ENCODE measurements at regions not wholly inside any gene's neighbourhood (a gene's known extent, or its start where the extent isn't known, plus 50 kb on each side); places are given as distances from the start of the nearest gene placed in this dataset.

DNA sequence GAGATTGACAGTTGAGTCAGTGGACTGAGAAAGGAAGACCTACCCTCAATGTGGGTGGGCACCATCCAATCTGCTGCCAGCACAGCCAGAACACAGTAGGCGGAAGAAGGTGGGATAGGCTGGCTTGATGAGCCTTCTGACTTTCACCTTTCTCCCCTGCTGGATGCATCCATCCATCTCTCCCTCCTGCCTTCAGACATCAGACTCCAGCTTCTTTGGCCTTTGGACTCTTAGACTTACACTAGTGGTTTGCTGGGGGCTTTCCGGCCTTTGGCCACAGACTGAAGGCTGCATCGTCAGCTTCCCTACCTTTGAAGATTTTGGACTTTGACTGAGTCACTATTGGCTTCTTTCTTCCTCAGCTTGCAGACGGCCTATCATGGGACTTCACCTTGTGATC, 456.5 kb upstream of the MIS18BP1 start:
- no peaks in the 10 kb centered on the region for H3K4me1 ChIP-seq (ENCODE audit: control insufficient read depth in 1 of 2, insufficient read depth in 2 of 2, low read depth in 1 of 2, low read length in 1 of 2)
- H3K27me3 ChIP-seq (ENCODE audit: insufficient read depth) = no peaks in the 10 kb centered on the region
- H3K79me2 ChIP-seq (ENCODE audit: insufficient read depth) = no peaks in the 10 kb centered on the region
- POLR2A ChIA-PET = no interaction called here
- no peaks in the 10 kb centered on the region for H3K36me3 ChIP-seq (replicated peaks in 1 of 2; ENCODE audit: control insufficient read depth in 1 of 2, insufficient read depth in 2 of 2, low read length in 1 of 2)
- no peak overlapping the region for H3K9ac ChIP-seq
- DNase-seq = no peak
- CTCF ChIA-PET = no interaction called here
- no peaks in the 10 kb centered on the region for H3K9me3 ChIP-seq
- H3K9me2 ChIP-seq = no peaks in the 10 kb centered on the region
- H3K4me3 ChIP-seq (ENCODE audit: low read depth in 2 of 2, low read length in 1 of 2) = no peak overlapping the region
- no peaks in the 10 kb centered on the region for H3F3A ChIP-seq (replicated peaks; ENCODE audit: insufficient read depth)
- H3K27ac ChIP-seq (ENCODE audit: low read depth in 2 of 2, low read length in 1 of 2) = no peak overlapping the region
- TF ChIP-seq, protein P1, sequence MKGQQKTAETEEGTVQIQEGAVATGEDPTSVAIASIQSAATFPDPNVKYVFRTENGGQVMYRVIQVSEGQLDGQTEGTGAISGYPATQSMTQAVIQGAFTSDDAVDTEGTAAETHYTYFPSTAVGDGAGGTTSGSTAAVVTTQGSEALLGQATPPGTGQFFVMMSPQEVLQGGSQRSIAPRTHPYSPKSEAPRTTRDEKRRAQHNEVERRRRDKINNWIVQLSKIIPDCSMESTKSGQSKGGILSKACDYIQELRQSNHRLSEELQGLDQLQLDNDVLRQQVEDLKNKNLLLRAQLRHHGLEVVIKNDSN (IDR thresholded peaks at IDR 0.05; ENCODE audit: borderline replicate concordance, low read depth) = no peak
- TF ChIP-seq, protein P2, sequence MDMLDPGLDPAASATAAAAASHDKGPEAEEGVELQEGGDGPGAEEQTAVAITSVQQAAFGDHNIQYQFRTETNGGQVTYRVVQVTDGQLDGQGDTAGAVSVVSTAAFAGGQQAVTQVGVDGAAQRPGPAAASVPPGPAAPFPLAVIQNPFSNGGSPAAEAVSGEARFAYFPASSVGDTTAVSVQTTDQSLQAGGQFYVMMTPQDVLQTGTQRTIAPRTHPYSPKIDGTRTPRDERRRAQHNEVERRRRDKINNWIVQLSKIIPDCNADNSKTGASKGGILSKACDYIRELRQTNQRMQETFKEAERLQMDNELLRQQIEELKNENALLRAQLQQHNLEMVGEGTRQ (IDR thresholded peaks at IDR 0.05; ENCODE audit: borderline replicate concordance, low read depth, low read length) = no peak
- TF ChIP-seq, protein P3, sequence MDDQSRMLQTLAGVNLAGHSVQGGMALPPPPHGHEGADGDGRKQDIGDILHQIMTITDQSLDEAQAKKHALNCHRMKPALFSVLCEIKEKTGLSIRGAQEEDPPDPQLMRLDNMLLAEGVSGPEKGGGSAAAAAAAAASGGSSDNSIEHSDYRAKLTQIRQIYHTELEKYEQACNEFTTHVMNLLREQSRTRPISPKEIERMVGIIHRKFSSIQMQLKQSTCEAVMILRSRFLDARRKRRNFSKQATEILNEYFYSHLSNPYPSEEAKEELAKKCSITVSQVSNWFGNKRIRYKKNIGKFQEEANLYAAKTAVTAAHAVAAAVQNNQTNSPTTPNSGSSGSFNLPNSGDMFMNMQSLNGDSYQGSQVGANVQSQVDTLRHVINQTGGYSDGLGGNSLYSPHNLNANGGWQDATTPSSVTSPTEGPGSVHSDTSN (IDR thresholded peaks at IDR 0.05) = no peak
- TF ChIP-seq, protein P4, sequence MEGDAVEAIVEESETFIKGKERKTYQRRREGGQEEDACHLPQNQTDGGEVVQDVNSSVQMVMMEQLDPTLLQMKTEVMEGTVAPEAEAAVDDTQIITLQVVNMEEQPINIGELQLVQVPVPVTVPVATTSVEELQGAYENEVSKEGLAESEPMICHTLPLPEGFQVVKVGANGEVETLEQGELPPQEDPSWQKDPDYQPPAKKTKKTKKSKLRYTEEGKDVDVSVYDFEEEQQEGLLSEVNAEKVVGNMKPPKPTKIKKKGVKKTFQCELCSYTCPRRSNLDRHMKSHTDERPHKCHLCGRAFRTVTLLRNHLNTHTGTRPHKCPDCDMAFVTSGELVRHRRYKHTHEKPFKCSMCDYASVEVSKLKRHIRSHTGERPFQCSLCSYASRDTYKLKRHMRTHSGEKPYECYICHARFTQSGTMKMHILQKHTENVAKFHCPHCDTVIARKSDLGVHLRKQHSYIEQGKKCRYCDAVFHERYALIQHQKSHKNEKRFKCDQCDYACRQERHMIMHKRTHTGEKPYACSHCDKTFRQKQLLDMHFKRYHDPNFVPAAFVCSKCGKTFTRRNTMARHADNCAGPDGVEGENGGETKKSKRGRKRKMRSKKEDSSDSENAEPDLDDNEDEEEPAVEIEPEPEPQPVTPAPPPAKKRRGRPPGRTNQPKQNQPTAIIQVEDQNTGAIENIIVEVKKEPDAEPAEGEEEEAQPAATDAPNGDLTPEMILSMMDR (IDR thresholded peaks at IDR 0.05) = no peak
- TF ChIP-seq ELF1 (IDR thresholded peaks at IDR 0.05) (no peak), RXRA (IDR thresholded peaks at IDR 0.05; ENCODE audit: borderline replicate concordance, low read depth) (no peak)
- no peak overlapping the region for H3K4me2 ChIP-seq
- H4K20me1 ChIP-seq (ENCODE audit: insufficient read depth) = no peaks in the 10 kb centered on the region
- 12% methylated on average over 4 of the region's 4 CpGs for WGBS (ENCODE audit: low lambda C conversion rate)
- H2AFZ ChIP-seq (ENCODE audit: low read depth) = no peak overlapping the region

DNA sequence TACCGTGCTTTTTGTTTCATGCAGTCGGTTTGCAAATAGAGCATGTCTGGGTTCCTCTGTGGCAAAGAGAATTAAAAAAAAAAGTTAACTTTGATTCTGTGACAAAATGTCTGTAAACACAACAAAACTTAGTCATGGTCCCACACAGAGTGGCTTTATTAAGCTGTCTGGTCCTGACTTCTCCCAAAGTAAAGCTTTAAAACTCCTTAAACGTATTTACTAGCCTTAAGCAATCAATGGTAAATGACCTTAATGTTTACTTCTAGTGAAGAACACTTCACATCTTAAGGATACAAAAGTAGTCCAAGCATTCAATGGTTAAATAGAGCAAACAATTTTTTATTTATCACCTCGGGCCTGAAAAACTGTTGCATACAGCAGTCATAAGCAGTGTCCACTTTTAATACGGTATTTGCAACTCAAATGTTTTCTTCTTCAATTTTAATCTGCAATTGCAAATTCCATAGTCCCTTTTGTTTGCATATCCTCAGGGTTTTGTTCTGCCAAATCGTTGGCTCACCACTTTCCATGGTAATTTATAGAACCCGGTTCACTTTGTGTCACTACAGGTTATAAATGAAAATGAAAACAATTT, 453.0 kb upstream of the MIS18BP1 start:
- no peak overlapping the region for H3K9ac ChIP-seq
- H3K4me2 ChIP-seq = no peak overlapping the region
- H3K4me3 ChIP-seq (ENCODE audit: low read depth in 2 of 2, low read length in 1 of 2) = no peak overlapping the region
- H3K27me3 ChIP-seq (ENCODE audit: insufficient read depth) = no peaks in the 10 kb centered on the region
- H3K36me3 ChIP-seq (replicated peaks in 1 of 2; ENCODE audit: control insufficient read depth in 1 of 2, insufficient read depth in 2 of 2, low read length in 1 of 2) = no peaks in the 10 kb centered on the region
- no peaks in the 10 kb centered on the region for H3K9me2 ChIP-seq
- no peaks in the 10 kb centered on the region for H3K9me3 ChIP-seq
- no peaks in the 10 kb centered on the region for H3K4me1 ChIP-seq (ENCODE audit: control insufficient read depth in 1 of 2, insufficient read depth in 2 of 2, low read depth in 1 of 2, low read length in 1 of 2)
- H2AFZ ChIP-seq (ENCODE audit: low read depth) = no peak overlapping the region
- H3F3A ChIP-seq (replicated peaks; ENCODE audit: insufficient read depth) = no peaks in the 10 kb centered on the region
- no peak overlapping the region for H3K27ac ChIP-seq (ENCODE audit: low read depth in 2 of 2, low read length in 1 of 2)
- H3K79me2 ChIP-seq (ENCODE audit: insufficient read depth) = no peaks in the 10 kb centered on the region
- H4K20me1 ChIP-seq (ENCODE audit: insufficient read depth) = no peaks in the 10 kb centered on the region
- POLR2A ChIA-PET = no interaction called here
- DNase-seq = no peak
- no peak for TF ChIP-seq NRF1 (IDR thresholded peaks at IDR 0.05; ENCODE audit: low read depth, low read length)
- TF ChIP-seq SIN3A (IDR thresholded peaks at IDR 0.05; ENCODE audit: borderline replicate concordance, low read depth, low read length) = no peak
- no peak for TF ChIP-seq EP300 (IDR thresholded peaks at IDR 0.05; ENCODE audit: borderline replicate concordance in 1 of 2, low read depth in 1 of 2, low read length in 1 of 2)
- TF ChIP-seq JUND (IDR thresholded peaks at IDR 0.05) = no peak
- no peak for TF ChIP-seq RXRA (IDR thresholded peaks at IDR 0.05; ENCODE audit: borderline replicate concordance, low read depth)
- TF ChIP-seq, protein P3 (IDR thresholded peaks at IDR 0.05) = no peak
- CTCF ChIA-PET = no interaction called here
- WGBS (ENCODE audit: low lambda C conversion rate) = 3% methylated on average over 7 of the region's 7 CpGs
